Tibial nerve (tissue), 4 donors: ENCODE measurements at regions not wholly inside any gene's neighbourhood (a gene's known extent, or its start where the extent isn't known, plus 50 kb on each side); places are given as distances from the start of the nearest gene placed in this dataset.

Experiments
- EP300 ChIP-seq, 2 donors: sonication (generic); formaldehyde crosslinking; IDR thresholded peaks; one replicate each; pipeline ENCODE4 v1.6.1; 2017; ENCODE audit warnings: antibody characterized with exemption in 2 of 2, mild to moderate bottlenecking in 1 of 2
- POLR2A ChIP-seq, 2 donors: fragments of 450-650 bp; IDR thresholded peaks; one replicate each; pipeline ENCODE4 v1.6.1; 2017; ENCODE audit warnings: antibody characterized with exemption in 2 of 2, mild to moderate bottlenecking in 2 of 2, moderate library complexity in 2 of 2
- TF ChIP-seq, protein P1 (sequence below), 5 experiments: fragments of 200-600 bp in 3 of 5; fragments of 450-650 bp in 2 of 5; sonication (generic) in 3 of 5; IDR thresholded peaks; one replicate each; pipeline ENCODE4 v1.5.1; 2016 to 2019; ENCODE audit warnings: antibody characterized with exemption in 5 of 5, mild to moderate bottlenecking in 3 of 5, moderate library complexity in 2 of 5

DNA sequence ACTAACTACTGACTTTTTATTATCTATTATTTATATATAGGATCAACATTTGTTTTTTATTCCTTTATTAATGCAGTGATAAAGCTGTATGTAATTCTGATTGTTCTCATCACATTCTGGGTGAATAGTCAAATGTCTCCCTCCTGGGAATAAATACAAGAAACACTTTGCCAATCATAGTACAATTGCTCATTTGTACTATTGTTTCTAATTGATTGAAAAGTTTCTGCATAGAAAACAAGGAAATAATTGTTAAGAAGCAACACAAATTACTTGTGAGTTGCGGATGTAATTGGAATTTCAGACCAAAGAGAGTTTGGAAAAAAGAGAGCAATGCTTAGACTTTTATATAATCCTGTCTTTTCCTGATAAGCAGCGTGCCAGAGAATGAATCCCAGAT lies 1013.9 kb downstream of the EFNA5 start:
- TF ChIP-seq, protein P1, sequence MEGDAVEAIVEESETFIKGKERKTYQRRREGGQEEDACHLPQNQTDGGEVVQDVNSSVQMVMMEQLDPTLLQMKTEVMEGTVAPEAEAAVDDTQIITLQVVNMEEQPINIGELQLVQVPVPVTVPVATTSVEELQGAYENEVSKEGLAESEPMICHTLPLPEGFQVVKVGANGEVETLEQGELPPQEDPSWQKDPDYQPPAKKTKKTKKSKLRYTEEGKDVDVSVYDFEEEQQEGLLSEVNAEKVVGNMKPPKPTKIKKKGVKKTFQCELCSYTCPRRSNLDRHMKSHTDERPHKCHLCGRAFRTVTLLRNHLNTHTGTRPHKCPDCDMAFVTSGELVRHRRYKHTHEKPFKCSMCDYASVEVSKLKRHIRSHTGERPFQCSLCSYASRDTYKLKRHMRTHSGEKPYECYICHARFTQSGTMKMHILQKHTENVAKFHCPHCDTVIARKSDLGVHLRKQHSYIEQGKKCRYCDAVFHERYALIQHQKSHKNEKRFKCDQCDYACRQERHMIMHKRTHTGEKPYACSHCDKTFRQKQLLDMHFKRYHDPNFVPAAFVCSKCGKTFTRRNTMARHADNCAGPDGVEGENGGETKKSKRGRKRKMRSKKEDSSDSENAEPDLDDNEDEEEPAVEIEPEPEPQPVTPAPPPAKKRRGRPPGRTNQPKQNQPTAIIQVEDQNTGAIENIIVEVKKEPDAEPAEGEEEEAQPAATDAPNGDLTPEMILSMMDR (IDR thresholded peaks at IDR 0.05), result no peak
- TF ChIP-seq EP300 (IDR thresholded peaks at IDR 0.05), result no peak
- no peak for TF ChIP-seq POLR2A (IDR thresholded peaks at IDR 0.05)
